GM12878 (cell line): ENCODE measurements at regions not wholly inside any gene's neighbourhood (a gene's known extent, or its start where the extent isn't known, plus 50 kb on each side); places are given as distances from the start of the nearest gene placed in this dataset.

ENCODE experiments used
- ATAC-seq: fragments of 200-7000 bp; cut with Tn5 transposase; 3 replicates; pipeline ENCODE4 v1.9.1; 2020; ENCODE audit warnings: mild to moderate bottlenecking, moderate library complexity
- BruUV-seq: library from RNA; stranded (reverse); fragments of 400-500 nt; replicated peaks from 2 replicates; lab custom pipeline; 2021; lab: Mats Ljungman, UMichigan
- CTCF ChIA-PET: fragments of 300-600 bp; sonication (Branson Sonifier 250); formaldehyde crosslinking; extraction: SDS; loops from one replicate; lab custom pipeline; 2021; ENCODE audit warnings: inconsistent platforms; lab: Yijun Ruan, JAX
- POLR2A ChIA-PET: fragments of 350-600 bp; formaldehyde crosslinking; extraction: SDS; loops from one replicate; lab custom pipeline; 2021; ENCODE audit warnings: inconsistent platforms; lab: Charles Lee
- RAD21 ChIA-PET: fragments of 300-600 bp; sonication (Branson Sonifier 250); formaldehyde crosslinking; loops from one replicate; lab custom pipeline; 2023; ENCODE audit warnings: antibody characterized with exemption; ENCODE audit not compliant: unreplicated experiment; lab: Charles Lee
- SMC1A ChIA-PET: fragments of 300-600 bp; sonication (Branson Sonifier 250); formaldehyde crosslinking; loops from one replicate; lab custom pipeline; 2023; ENCODE audit not compliant: unreplicated experiment, uncharacterized antibody; lab: Charles Lee
- DNase-seq: peaks from one replicate; pipeline ENCODE4 v3.0.0-alpha.2; 2011; ENCODE audit warnings: low read depth, low spot score
- FAIRE-seq: peaks from 3 replicates; lab custom pipeline; 2011; peaks lifted over from hg19 to GRCh38; lab: Jason Lieb, UNC
- H2AFZ ChIP-seq: 2 replicates; pipeline ENCODE4 v1.6.0; 2011; ENCODE audit warnings: low read depth, low read length, control low read depth; ENCODE audit not compliant: control insufficient read depth
- H3K27ac ChIP-seq: 2 replicates; pipeline ENCODE4 v1.5.1; 2011; ENCODE audit warnings: control low read depth; ENCODE audit not compliant: control insufficient read depth, insufficient read depth
- H3K27me3 ChIP-seq, 2 experiments: replicated peaks in 1 of 2; 2 replicates each; pipeline versions ENCODE4 v1.6.0 to v1.6.1; 2011; ENCODE audit warnings: low read length in 1 of 2; ENCODE audit not compliant: control insufficient read depth in 2 of 2, insufficient read depth in 2 of 2
- H3K36me3 ChIP-seq, 2 experiments: 2 replicates each; pipeline ENCODE4 v1.5.1; 2011; ENCODE audit warnings: low read length in 1 of 2; ENCODE audit not compliant: control insufficient read depth in 2 of 2, insufficient read depth in 2 of 2
- H3K4me1 ChIP-seq: 2 replicates; pipeline ENCODE4 v1.6.1; 2011; ENCODE audit warnings: mild to moderate bottlenecking, low read length, moderate library complexity, mixed read lengths; ENCODE audit not compliant: control insufficient read depth, insufficient read depth
- H3K4me2 ChIP-seq: 2 replicates; pipeline ENCODE4 v1.6.0; 2011; ENCODE audit warnings: control low read depth; ENCODE audit not compliant: control insufficient read depth, insufficient read depth
- H3K4me3 ChIP-seq: fragments of 200-600 bp; sonication (generic); 2 replicates; pipeline ENCODE4 v1.5.1; 2016
- H3K79me2 ChIP-seq: 2 replicates; pipeline ENCODE4 v1.6.0; 2011; ENCODE audit warnings: low read length; ENCODE audit not compliant: control insufficient read depth, insufficient read depth
- H3K9ac ChIP-seq: 2 replicates; pipeline ENCODE4 v1.8.0; 2011; ENCODE audit warnings: low read length, control low read depth, mixed read lengths; ENCODE audit not compliant: control insufficient read depth, insufficient read depth
- H3K9me3 ChIP-seq: replicated peaks from 3 replicates; pipeline ENCODE4 v1.5.1; 2011; ENCODE audit warnings: mild to moderate bottlenecking, low read length; ENCODE audit not compliant: control insufficient read depth, insufficient read depth
- H4K20me1 ChIP-seq: 2 replicates; pipeline ENCODE4 v1.6.0; 2011; ENCODE audit not compliant: control insufficient read depth, insufficient read depth
- BMI1 ChIP-seq: fragments of 450-650 bp; IDR thresholded peaks from 2 replicates; pipeline ENCODE4 v1.6.1; 2016; ENCODE audit warnings: mild to moderate bottlenecking, moderate library complexity, borderline replicate concordance
- CEBPZ ChIP-seq: fragments of 150-350 bp; IDR thresholded peaks from 2 replicates; pipeline ENCODE4 v1.6.1; 2016; ENCODE audit warnings: low read depth, low read length
- KAT2A ChIP-seq: conservative IDR thresholded peaks from 2 replicates; pipeline ENCODE4 v1.6.1; 2011; ENCODE audit warnings: low read depth, low read length; ENCODE audit not compliant: control insufficient read depth
- KDM1A ChIP-seq: fragments of 200-600 bp; sonication (generic); IDR thresholded peaks from 2 replicates; pipeline ENCODE4 v1.6.1; 2016; ENCODE audit warnings: borderline replicate concordance
- PML ChIP-seq: IDR thresholded peaks from 2 replicates; pipeline ENCODE4 v1.6.1; 2012; ENCODE audit warnings: low read length, inconsistent platforms
- RCOR1 ChIP-seq: conservative IDR thresholded peaks from 2 replicates; pipeline ENCODE4 v1.6.1; 2012; ENCODE audit warnings: low read depth, low read length, improper control_type of control experiment
- SUZ12 ChIP-seq: fragments of 200-600 bp; sonication (generic); IDR thresholded peaks from one replicate; pipeline ENCODE4 v1.6.1; 2018; ENCODE audit warnings: antibody characterized with exemption, mild to moderate bottlenecking; ENCODE audit not compliant: unreplicated experiment
- TCF7 ChIP-seq: IDR thresholded peaks from 2 replicates; pipeline ENCODE4 v1.6.1; 2014; ENCODE audit warnings: antibody characterized with exemption, borderline replicate concordance
- WGBS: methylation state at CpG from one replicate; pipeline ENCODE4 v1.1.6; 2016; ENCODE audit warnings: low lambda C conversion rate; ENCODE audit not compliant: insufficient replicate concordance, insufficient coverage; ENCODE audit errors: missing lambda C conversion rate; 5-methylcytosine and 5-hydroxymethylcytosine counted together
- in situ Hi-C: fragments of 300-500 bp; cut with MboI; formaldehyde crosslinking; loops from 9 replicates; pipeline ENCODE4 v1.14.3; 2018; ENCODE audit warnings: mixed read lengths
- intact Hi-C: fragments of 100-400 bp; cut with micrococcal nuclease; formaldehyde crosslinking; loops from one replicate; pipeline ENCODE4 v1.14.2; 2022; ENCODE audit not compliant: unreplicated experiment
- TF ChIP-seq, protein P1 (sequence below): fragments of 450-650 bp; IDR thresholded peaks from 2 replicates; pipeline ENCODE4 v1.6.1; 2017; ENCODE audit warnings: mild to moderate bottlenecking

GRCh38 chr10:118238573-118239235 is 103.4 kb downstream of the FAM204A start:
- SMC1A ChIA-PET = interaction anchor here (1.4 to 1.5 kb wide), 2 partner anchors 743 to 1022 kb away, joined by 3 to 5 read pairs; no protein-coding TSS in a partner anchor
- Histone ChIP-seq H3K4me1 (no peaks in the 10 kb centered on the region), H3K9me3 (no peaks in the 10 kb centered on the region), H3K36me3 (no peaks in the 10 kb centered on the region), H3K4me3 (no peak overlapping the region), H3K27me3 (peaks cover 0 to 6% of the 10 kb centered on the region in 2 experiments; a peak in 2 of 4 replicates), H3K9ac (no peak overlapping the region), H4K20me1 (no peaks in the 10 kb centered on the region), H3K27ac (no peak overlapping the region), H3K4me2 (no peak overlapping the region), H3K79me2 (no peaks in the 10 kb centered on the region), H2AFZ (no peak overlapping the region)
- POLR2A ChIA-PET = no interaction called here
- ATAC-seq = no peak
- DNase-seq = no peak
- BruUV-seq = no TSS peak
- TF ChIP-seq, protein P1, sequence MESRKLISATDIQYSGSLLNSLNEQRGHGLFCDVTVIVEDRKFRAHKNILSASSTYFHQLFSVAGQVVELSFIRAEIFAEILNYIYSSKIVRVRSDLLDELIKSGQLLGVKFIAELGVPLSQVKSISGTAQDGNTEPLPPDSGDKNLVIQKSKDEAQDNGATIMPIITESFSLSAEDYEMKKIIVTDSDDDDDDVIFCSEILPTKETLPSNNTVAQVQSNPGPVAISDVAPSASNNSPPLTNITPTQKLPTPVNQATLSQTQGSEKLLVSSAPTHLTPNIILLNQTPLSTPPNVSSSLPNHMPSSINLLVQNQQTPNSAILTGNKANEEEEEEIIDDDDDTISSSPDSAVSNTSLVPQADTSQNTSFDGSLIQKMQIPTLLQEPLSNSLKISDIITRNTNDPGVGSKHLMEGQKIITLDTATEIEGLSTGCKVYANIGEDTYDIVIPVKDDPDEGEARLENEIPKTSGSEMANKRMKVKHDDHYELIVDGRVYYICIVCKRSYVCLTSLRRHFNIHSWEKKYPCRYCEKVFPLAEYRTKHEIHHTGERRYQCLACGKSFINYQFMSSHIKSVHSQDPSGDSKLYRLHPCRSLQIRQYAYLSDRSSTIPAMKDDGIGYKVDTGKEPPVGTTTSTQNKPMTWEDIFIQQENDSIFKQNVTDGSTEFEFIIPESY = no peak
- TF ChIP-seq TCF7 = no peak
- TF ChIP-seq KAT2A = no peak
- no peak for TF ChIP-seq CEBPZ
- no peak for TF ChIP-seq KDM1A
- no peak for TF ChIP-seq BMI1
- TF ChIP-seq RCOR1 = no peak
- TF ChIP-seq SUZ12 = no peak
- TF ChIP-seq PML = no peak
- in situ Hi-C loops (loop anchor here (10.0 kb wide), 1 partner anchor 1014 kb away; no protein-coding TSS in a partner anchor), intact Hi-C loops (no loop called here)
- CTCF ChIA-PET = interaction anchor here (1.0 to 3.1 kb wide), 4 partner anchors 700 to 807 kb away, joined by 3 to 23 read pairs (median 6); no protein-coding TSS in a partner anchor
- FAIRE-seq = no peak
- 33% methylated on average over 13 of the region's 13 CpGs for WGBS
- RAD21 ChIA-PET = interaction anchor here (1.2 kb wide), 1 partner anchor 742 kb away, joined by 7 read pairs; no protein-coding TSS in a partner anchor
